BE2C (cell line): ENCODE measurements at regions not wholly inside any gene's neighbourhood (a gene's known extent, or its start where the extent isn't known, plus 50 kb on each side); places are given as distances from the start of the nearest gene placed in this dataset.

ENCODE experiments used
- DNase-seq: peaks from one replicate; pipeline ENCODE4 v3.0.0-alpha.2; 2020
- H3K27me3 ChIP-seq: fragments of 250-450 bp; sonication (Bioruptor Pico); 2 replicates; pipeline ENCODE4 v1.5.1; 2020; ENCODE audit warnings: mild to moderate bottlenecking
- H3K36me3 ChIP-seq: fragments of 250-450 bp; sonication (Bioruptor Pico); 2 replicates; pipeline ENCODE4 v1.5.1; 2020; ENCODE audit warnings: mild to moderate bottlenecking
- H3K4me1 ChIP-seq: fragments of 250-450 bp; sonication (Bioruptor Pico); 2 replicates; pipeline ENCODE4 v1.5.1; 2020
- H3K4me3 ChIP-seq: 2 replicates; pipeline ENCODE4 v1.5.1; 2011; ENCODE audit warnings: low read depth, low read length
- H3K9me3 ChIP-seq: fragments of 250-450 bp; sonication (Bioruptor Pico); 2 replicates; pipeline ENCODE4 v1.5.1; 2020
- TF ChIP-seq, protein P1 (sequence below): IDR thresholded peaks from 2 replicates; pipeline ENCODE4 v1.5.1; 2012; ENCODE audit warnings: mild to moderate bottlenecking, low read depth, low read length

DNA sequence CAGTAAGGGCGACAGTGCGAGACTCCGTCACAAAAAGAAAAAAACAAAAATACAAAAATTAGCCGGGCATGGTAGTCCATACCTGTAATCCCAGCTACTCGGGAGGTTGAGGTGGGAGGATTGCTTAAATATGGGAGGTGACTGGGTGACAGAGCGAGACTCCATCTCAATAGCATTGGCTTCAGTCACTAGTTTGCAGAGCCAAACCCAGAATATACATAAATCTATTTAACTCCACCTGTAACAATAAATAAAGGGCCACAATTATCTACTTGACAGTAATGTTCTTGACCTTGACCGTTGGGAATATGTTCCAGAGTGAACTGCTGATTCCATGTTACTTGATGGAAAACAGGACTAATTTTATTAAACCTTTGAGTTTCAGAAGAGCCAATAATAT is 198.9 kb upstream of the MDGA2 start:
- Histone ChIP-seq H3K27me3 (no peaks in the 10 kb centered on the region), H3K36me3 (no peaks in the 10 kb centered on the region), H3K9me3 (no peaks in the 10 kb centered on the region), H3K4me1 (no peaks in the 10 kb centered on the region; the same call in 1 of the 2 replicates), H3K4me3 (no peak overlapping the region)
- TF ChIP-seq, protein P1, sequence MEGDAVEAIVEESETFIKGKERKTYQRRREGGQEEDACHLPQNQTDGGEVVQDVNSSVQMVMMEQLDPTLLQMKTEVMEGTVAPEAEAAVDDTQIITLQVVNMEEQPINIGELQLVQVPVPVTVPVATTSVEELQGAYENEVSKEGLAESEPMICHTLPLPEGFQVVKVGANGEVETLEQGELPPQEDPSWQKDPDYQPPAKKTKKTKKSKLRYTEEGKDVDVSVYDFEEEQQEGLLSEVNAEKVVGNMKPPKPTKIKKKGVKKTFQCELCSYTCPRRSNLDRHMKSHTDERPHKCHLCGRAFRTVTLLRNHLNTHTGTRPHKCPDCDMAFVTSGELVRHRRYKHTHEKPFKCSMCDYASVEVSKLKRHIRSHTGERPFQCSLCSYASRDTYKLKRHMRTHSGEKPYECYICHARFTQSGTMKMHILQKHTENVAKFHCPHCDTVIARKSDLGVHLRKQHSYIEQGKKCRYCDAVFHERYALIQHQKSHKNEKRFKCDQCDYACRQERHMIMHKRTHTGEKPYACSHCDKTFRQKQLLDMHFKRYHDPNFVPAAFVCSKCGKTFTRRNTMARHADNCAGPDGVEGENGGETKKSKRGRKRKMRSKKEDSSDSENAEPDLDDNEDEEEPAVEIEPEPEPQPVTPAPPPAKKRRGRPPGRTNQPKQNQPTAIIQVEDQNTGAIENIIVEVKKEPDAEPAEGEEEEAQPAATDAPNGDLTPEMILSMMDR = no peak
- no peak for DNase-seq

DNA sequence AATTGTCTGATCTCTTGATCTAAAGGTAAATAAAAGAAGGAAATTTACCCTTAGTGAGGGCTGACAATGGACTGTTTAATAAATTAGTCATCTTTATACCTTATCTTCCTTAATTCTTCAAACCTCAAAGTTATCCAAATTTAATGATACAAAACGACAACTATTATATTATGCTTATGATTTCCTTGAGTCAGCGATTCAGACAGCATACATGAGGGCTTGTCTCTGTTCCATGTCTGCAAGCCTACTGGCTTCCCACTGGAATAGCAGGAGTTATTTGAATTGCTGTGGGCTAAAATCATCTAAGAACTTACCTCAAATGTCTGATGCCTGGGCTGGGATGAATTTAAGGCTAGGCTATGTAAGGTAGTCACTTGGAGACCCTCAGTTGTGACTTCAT is 197.2 kb upstream of the MDGA2 start:
- H3K4me3 ChIP-seq = no peak overlapping the region
- H3K9me3 ChIP-seq = no peaks in the 10 kb centered on the region
- no peaks in the 10 kb centered on the region for H3K27me3 ChIP-seq
- no peaks in the 10 kb centered on the region; the same call in 1 of the 2 replicates for H3K4me1 ChIP-seq
- TF ChIP-seq, protein P1 = no peak
- H3K36me3 ChIP-seq = no peaks in the 10 kb centered on the region
- DNase-seq = no peak

DNA sequence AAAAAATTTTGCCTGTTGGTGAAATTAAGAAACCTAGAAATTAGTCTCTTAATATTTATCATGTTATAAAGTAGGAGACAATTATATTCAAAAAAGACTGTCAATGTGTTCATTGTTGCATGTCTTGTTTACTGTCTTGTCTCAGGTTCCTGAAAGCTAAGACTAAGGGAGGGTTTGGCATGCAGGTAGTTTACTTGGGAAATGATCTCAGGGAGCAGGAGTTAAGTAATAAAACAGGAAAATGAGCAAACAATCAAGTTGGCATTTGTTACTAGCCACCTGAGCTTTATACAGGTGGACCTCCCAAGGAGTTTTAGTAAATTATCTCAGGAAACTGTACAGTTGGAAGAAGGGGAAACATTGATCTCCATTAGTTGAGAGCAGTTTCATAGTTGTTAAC is 188.0 kb upstream of the MDGA2 start:
- Histone ChIP-seq H3K36me3 (no peaks in the 10 kb centered on the region), H3K4me3 (no peak overlapping the region), H3K9me3 (no peaks in the 10 kb centered on the region), H3K27me3 (no peaks in the 10 kb centered on the region), H3K4me1 (no peaks in the 10 kb centered on the region; the same call in 1 of the 2 replicates)
- DNase-seq = no peak
- TF ChIP-seq, protein P1 = no peak

DNA sequence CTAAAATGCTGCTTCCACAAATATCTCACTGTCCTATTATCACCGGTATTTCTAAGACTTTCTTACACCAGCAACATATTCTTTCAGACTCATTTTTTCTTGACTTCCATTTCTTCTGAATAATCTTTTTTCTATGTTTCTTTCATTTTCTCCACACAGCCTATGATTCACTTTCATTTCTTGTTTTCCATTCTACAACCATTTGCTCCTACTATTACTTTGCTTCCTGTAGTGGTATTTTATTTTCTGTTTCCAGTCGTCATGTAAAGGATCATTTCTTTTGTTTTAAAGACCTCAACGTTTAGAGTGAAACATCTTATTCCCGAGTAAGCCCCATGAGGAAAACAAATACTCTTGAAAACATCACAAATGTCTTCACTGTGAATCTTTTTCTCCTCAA is 182.2 kb upstream of the MDGA2 start:
- no peaks in the 10 kb centered on the region for H3K36me3 ChIP-seq
- DNase-seq = no peak
- no peak overlapping the region for H3K4me3 ChIP-seq
- H3K9me3 ChIP-seq = no peaks in the 10 kb centered on the region
- TF ChIP-seq, protein P1 = no peak
- no peaks in the 10 kb centered on the region for H3K27me3 ChIP-seq
- no peaks in the 10 kb centered on the region for H3K4me1 ChIP-seq

DNA sequence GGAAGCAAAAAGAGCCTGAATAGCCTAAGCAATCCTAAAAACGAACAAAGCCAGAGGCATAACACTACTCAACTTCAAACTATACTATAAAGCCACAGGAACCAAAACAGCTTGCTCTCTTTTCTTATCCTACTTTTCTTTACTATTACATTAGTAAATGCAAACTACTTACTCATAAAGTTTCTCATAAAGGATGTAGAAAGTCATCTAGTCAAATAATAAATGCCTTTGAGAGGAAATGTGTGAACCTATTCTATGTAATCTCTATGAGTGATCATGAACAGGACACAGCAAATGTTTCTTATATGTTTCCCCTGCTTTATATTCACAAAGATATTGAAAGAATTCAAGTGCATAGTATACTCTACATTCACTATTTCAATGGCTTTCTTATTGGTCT is 176.9 kb upstream of the MDGA2 start:
- TF ChIP-seq, protein P1 = no peak
- no peaks in the 10 kb centered on the region for H3K27me3 ChIP-seq
- H3K4me3 ChIP-seq = no peak overlapping the region
- H3K4me1 ChIP-seq = no peaks in the 10 kb centered on the region
- H3K36me3 ChIP-seq = no peaks in the 10 kb centered on the region
- no peaks in the 10 kb centered on the region; the same call in 1 of the 2 replicates for H3K9me3 ChIP-seq
- DNase-seq = no peak

DNA sequence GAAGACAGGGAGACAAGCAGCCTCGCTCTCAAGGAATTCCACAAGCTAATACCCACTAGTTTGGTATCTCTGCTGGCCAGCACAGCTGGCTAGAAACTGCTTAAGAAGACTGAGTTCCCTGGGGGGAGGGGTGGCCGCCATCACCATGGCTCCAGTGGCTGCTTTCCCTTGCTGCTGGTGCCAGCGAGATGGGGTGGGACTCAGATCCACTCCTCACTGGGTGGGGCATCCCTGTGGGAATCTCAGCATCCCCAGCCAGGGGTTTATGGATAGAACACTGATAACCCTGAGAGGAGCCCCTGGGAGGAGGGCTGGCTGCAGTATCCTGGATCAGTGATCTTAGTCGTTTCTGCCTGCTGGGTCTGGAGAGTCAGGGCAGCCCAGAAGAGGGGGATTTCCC is 170.6 kb upstream of the MDGA2 start:
- H3K27me3 ChIP-seq = no peaks in the 10 kb centered on the region
- H3K4me3 ChIP-seq = no peak overlapping the region
- TF ChIP-seq, protein P1 = no peak
- no peaks in the 10 kb centered on the region for H3K36me3 ChIP-seq
- no peak for DNase-seq
- no peaks in the 10 kb centered on the region; the same call in 1 of the 2 replicates for H3K9me3 ChIP-seq
- H3K4me1 ChIP-seq = no peaks in the 10 kb centered on the region
